Activated CD8-positive, alpha-beta T cell treated with anti-CD3 and anti-CD28 coated beads for 36 hours (primary cell): ENCODE measurements at regions not wholly inside any gene's neighbourhood (a gene's known extent, or its start where the extent isn't known, plus 50 kb on each side); places are given as distances from the start of the nearest gene placed in this dataset.

Experiments
- ATAC-seq: fragments of 200-7000 bp; cut with Tn5 transposase; one replicate; pipeline ENCODE4 v1.10.0; 2021; ENCODE audit warnings: mild to moderate bottlenecking, moderate library complexity
- CTCF ChIA-PET: fragments of 350-600 bp; sonication (Branson Sonifier 250); formaldehyde crosslinking; loops from one replicate; lab custom pipeline; 2021; ENCODE audit warnings: antibody characterized with exemption; lab: Charles Lee
- POLR2A ChIA-PET: fragments of 350-600 bp; sonication (Branson Sonifier 250); formaldehyde crosslinking; loops from one replicate; lab custom pipeline; 2021; ENCODE audit warnings: antibody characterized with exemption; lab: Charles Lee
- DNase-seq: peaks from one replicate; pipeline ENCODE4 v3.0.0-alpha.2; 2020
- H3K27ac Mint-ChIP-seq: one replicate; pipeline ENCODE4 v1.8.0; 2021; ENCODE audit warnings: mild to moderate bottlenecking, mixed read lengths
- H3K27me3 Mint-ChIP-seq: one replicate; pipeline ENCODE4 v1.8.0; 2021; ENCODE audit warnings: mixed read lengths
- H3K36me3 Mint-ChIP-seq: one replicate; pipeline ENCODE4 v1.8.0; 2021; ENCODE audit warnings: low read depth, mixed read lengths
- H3K4me1 Mint-ChIP-seq: one replicate; pipeline ENCODE4 v1.8.0; 2021; ENCODE audit warnings: low read depth, mixed read lengths
- H3K4me3 Mint-ChIP-seq: one replicate; pipeline ENCODE4 v1.8.0; 2021; ENCODE audit warnings: mild to moderate bottlenecking, moderate library complexity, mixed read lengths
- H3K9me3 Mint-ChIP-seq: one replicate; pipeline ENCODE4 v1.8.0; 2021; ENCODE audit warnings: mixed read lengths
- intact Hi-C: fragments of 100-400 bp; cut with micrococcal nuclease; formaldehyde crosslinking; loops from one replicate; pipeline ENCODE4 v1.10.0; 2022
- TF ChIP-seq, protein P1 (sequence below): fragments of 200-600 bp; IDR thresholded peaks from one replicate; pipeline ENCODE4 v1.8.0; 2022; ENCODE audit warnings: antibody characterized with exemption, mild to moderate bottlenecking

GRCh38 chr2:3112131-3112530 is 265.5 kb downstream of the EIPR1 start:
- peaks cover 8% of the 10 kb centered on the region for H3K9me3 Mint-ChIP-seq
- intact Hi-C loops = no loop called here
- H3K4me3 Mint-ChIP-seq = no peak overlapping the region

DNA sequence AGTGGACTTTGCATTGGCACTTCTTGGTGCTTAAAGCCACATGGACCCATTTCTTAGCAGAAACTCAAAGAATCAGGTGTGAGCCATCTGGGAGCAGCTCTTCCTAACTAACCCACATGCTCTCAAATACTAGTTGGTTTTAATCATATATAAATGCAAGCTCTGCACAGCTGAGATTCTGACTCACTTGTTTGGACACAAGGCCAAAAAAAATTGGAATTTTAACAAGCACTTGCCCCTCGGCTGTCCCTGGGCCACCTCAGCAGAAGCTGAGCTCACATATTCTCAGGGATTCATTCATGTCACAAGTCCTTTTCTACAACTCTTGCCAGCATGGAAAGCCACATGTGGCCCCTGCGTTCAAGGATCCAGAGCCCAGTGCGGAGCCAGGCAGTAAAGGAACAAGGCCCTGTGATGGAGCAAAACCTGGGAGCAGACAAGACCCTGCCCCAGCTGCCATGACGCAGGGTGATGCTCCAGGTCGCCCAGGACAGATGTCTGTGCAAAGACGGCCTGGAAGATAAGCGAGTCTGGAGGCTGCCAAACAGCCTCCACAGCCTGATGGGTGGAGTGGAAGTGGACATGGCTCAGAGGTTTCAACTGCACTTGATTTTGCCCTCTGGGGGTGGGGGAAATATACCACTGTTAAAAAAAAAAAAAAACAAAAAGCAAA is 266.5 kb downstream of the EIPR1 start:
- Mint-ChIP-seq H3K9me3 (peaks cover 8% of the 10 kb centered on the region), H3K27ac (no peak overlapping the region), H3K4me1 (no peaks in the 10 kb centered on the region), H3K27me3 (no peaks in the 10 kb centered on the region), H3K4me3 (no peak overlapping the region), H3K36me3 (no peaks in the 10 kb centered on the region)
- TF ChIP-seq, protein P1, sequence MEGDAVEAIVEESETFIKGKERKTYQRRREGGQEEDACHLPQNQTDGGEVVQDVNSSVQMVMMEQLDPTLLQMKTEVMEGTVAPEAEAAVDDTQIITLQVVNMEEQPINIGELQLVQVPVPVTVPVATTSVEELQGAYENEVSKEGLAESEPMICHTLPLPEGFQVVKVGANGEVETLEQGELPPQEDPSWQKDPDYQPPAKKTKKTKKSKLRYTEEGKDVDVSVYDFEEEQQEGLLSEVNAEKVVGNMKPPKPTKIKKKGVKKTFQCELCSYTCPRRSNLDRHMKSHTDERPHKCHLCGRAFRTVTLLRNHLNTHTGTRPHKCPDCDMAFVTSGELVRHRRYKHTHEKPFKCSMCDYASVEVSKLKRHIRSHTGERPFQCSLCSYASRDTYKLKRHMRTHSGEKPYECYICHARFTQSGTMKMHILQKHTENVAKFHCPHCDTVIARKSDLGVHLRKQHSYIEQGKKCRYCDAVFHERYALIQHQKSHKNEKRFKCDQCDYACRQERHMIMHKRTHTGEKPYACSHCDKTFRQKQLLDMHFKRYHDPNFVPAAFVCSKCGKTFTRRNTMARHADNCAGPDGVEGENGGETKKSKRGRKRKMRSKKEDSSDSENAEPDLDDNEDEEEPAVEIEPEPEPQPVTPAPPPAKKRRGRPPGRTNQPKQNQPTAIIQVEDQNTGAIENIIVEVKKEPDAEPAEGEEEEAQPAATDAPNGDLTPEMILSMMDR = no peak
- ChIA-PET CTCF (no interaction called here), POLR2A (no interaction called here)
- DNase-seq = no peak
- intact Hi-C loops = no loop called here
- ATAC-seq = no peak

More at GRCh38 chr2:3112131-3112530, 265.5 kb downstream of the EIPR1 start:
- Mint-ChIP-seq H3K36me3 (no peaks in the 10 kb centered on the region), H3K27ac (no peak overlapping the region), H3K27me3 (no peaks in the 10 kb centered on the region), H3K4me1 (no peaks in the 10 kb centered on the region)
- TF ChIP-seq, protein P1 = no peak
- DNase-seq (no peak), ATAC-seq (no peak)
- ChIA-PET POLR2A (no interaction called here), CTCF (no interaction called here)

GRCh38 chr2:3110555-3110954 is 267.1 kb downstream of the EIPR1 start:
- Mint-ChIP-seq H3K4me1 (no peaks in the 10 kb centered on the region), H3K4me3 (no peak overlapping the region), H3K27me3 (no peaks in the 10 kb centered on the region), H3K36me3 (no peaks in the 10 kb centered on the region), H3K9me3 (peaks cover 8% of the 10 kb centered on the region), H3K27ac (no peak overlapping the region)
- POLR2A ChIA-PET = no interaction called here
- DNase-seq = no peak
- intact Hi-C loops = no loop called here
- ATAC-seq = no peak
- CTCF ChIA-PET = no interaction called here
- TF ChIP-seq, protein P1 = no peak

DNA sequence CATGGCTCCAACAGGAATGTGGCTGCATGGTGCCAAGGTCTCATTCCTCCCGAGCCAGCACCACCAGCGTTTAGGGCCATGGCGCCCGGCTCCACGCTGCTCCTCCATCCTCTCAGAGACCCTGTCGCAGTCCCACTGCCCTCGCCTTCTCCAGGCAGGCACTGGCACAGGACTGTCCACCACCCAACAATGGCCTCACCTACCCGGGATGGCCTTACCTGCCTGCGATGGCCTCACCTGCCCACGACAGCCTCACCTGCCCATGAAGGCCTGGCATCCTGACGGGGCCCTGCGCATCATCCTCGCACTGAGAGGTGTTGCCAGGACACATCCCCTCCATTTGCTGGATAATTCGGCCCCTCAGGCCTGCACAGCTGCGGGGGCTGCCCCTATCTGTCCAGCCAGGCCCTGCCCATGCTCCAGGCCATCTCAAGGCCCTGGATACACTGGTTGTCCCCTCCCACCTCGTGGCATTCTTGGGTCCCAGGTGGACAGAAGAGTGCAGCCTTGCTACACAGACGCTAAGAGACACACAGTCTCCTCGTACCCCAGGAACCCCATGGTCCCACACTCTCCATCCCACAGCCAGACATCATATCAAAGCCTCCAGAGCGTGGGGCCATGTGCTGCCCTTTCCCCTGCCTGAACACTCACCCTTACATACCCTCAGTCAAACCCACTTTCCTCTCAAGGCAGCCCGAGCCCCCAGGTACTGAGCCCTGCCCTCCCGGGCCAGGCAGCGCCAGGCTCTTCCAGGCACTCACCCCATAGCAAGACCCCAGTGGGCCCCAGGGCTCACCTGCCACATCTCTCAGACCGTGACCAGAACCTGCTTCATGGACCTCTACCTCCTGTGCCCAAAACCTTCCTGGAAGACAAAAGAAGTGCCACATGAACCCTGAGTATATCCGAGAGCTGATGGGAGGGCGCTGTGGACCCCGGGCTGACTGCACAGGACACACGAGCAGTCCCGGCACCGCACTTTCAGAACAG is 268.6 kb downstream of the EIPR1 start:
- ATAC-seq (no peak), DNase-seq (no peak)
- H3K27me3 Mint-ChIP-seq = no peaks in the 10 kb centered on the region
- H3K4me3 Mint-ChIP-seq = no peak overlapping the region
- CTCF ChIA-PET = no interaction called here
- no peak overlapping the region for H3K27ac Mint-ChIP-seq
- TF ChIP-seq, protein P1 = no peak
- H3K4me1 Mint-ChIP-seq = no peaks in the 10 kb centered on the region
- POLR2A ChIA-PET = no interaction called here
- H3K9me3 Mint-ChIP-seq = peaks cover 8% of the 10 kb centered on the region
- intact Hi-C loops = no loop called here
- H3K36me3 Mint-ChIP-seq = no peaks in the 10 kb centered on the region

- Mint-ChIP-seq H3K27ac (no peak overlapping the region), H3K9me3 (peaks cover 8% of the 10 kb centered on the region), H3K4me1 (no peaks in the 10 kb centered on the region), H3K4me3 (no peak overlapping the region), H3K36me3 (no peaks in the 10 kb centered on the region), H3K27me3 (no peaks in the 10 kb centered on the region)
- no peak for DNase-seq
- ATAC-seq = no peak
- intact Hi-C loops = no loop called here
- POLR2A ChIA-PET = no interaction called here
- TF ChIP-seq, protein P1 = no peak
- CTCF ChIA-PET = no interaction called here
Measured at GRCh38 chr2:3108105-3108504, 269.5 kb downstream of the EIPR1 start.
